GM23338 (cell line): ENCODE measurements at regions not wholly inside any gene's neighbourhood (a gene's known extent, or its start where the extent isn't known, plus 50 kb on each side); places are given as distances from the start of the nearest gene placed in this dataset.

Experiments used
- ATAC-seq: fragments of 200-7000 bp; cut with Tn5 transposase; 3 replicates; pipeline ENCODE4 v1.9.1; 2020
- DNase-seq: peaks from one replicate; pipeline ENCODE4 v3.0.0-alpha.2; 2015; ENCODE audit warnings: low spot score
- H2AFZ ChIP-seq: fragments of 200-600 bp; sonication (generic); 2 replicates; pipeline ENCODE4 v1.8.0; 2016; ENCODE audit warnings: antibody characterized with exemption, mild to moderate bottlenecking, moderate library complexity
- H3F3A ChIP-seq: fragments of 200-600 bp; sonication (generic); replicated peaks from 2 replicates; pipeline ENCODE4 v1.8.0; 2017; ENCODE audit warnings: antibody characterized with exemption, mixed run types, low read depth
- H3K27ac ChIP-seq: fragments of 200-600 bp; sonication (generic); 2 replicates; pipeline ENCODE4 v1.6.1; 2016; ENCODE audit warnings: low read depth
- H3K27me3 ChIP-seq: fragments of 200-600 bp; sonication (generic); 2 replicates; pipeline ENCODE4 v1.8.0; 2016; ENCODE audit warnings: mild to moderate bottlenecking, mixed run types, moderate library complexity; ENCODE audit not compliant: insufficient read depth
- H3K36me3 ChIP-seq: fragments of 200-600 bp; sonication (generic); 2 replicates; pipeline ENCODE4 v1.8.0; 2016; ENCODE audit warnings: mild to moderate bottlenecking; ENCODE audit not compliant: insufficient read depth
- H3K4me1 ChIP-seq: fragments of 200-600 bp; sonication (generic); 2 replicates; pipeline ENCODE4 v1.8.0; 2016; ENCODE audit warnings: mild to moderate bottlenecking, moderate library complexity; ENCODE audit not compliant: insufficient read depth
- H3K4me2 ChIP-seq: fragments of 200-600 bp; sonication (generic); 2 replicates; pipeline ENCODE4 v1.7.1; 2017; ENCODE audit warnings: mixed run types
- H3K4me3 ChIP-seq: fragments of 200-600 bp; sonication (generic); 2 replicates; pipeline ENCODE4 v1.6.1; 2016; ENCODE audit warnings: mixed run types
- H3K79me2 ChIP-seq: fragments of 200-600 bp; sonication (generic); replicated peaks from 2 replicates; pipeline ENCODE4 v1.8.0; 2017; ENCODE audit warnings: mild to moderate bottlenecking; ENCODE audit not compliant: insufficient read depth
- H3K9me2 ChIP-seq: fragments of 200-600 bp; sonication (generic); 2 replicates; pipeline ENCODE4 v1.8.0; 2017; ENCODE audit not compliant: insufficient read depth
- H4K20me1 ChIP-seq: fragments of 200-600 bp; sonication (generic); replicated peaks from 2 replicates; pipeline ENCODE4 v1.8.0; 2017; ENCODE audit warnings: mild to moderate bottlenecking; ENCODE audit not compliant: insufficient read depth
- H3K27ac Mint-ChIP-seq: 2 replicates; pipeline ENCODE4 v1.8.0; 2020; ENCODE audit warnings: inconsistent platforms, mild to moderate bottlenecking, moderate library complexity, mixed read lengths
- H3K27me3 Mint-ChIP-seq: 3 replicates; pipeline ENCODE4 v1.8.0; 2022; ENCODE audit warnings: low read depth, mild to moderate bottlenecking, moderate library complexity, mixed read lengths, inconsistent platforms; ENCODE audit not compliant: insufficient read depth, poor library complexity
- H3K36me3 Mint-ChIP-seq: 3 replicates; pipeline ENCODE4 v1.8.0; 2021; ENCODE audit warnings: low read depth, mild to moderate bottlenecking, inconsistent platforms, moderate library complexity, mixed read lengths
- H3K4me1 Mint-ChIP-seq: 3 replicates; pipeline ENCODE4 v1.8.0; 2020; ENCODE audit warnings: mild to moderate bottlenecking, inconsistent platforms, mixed read lengths
- H3K4me3 Mint-ChIP-seq: 3 replicates; pipeline ENCODE4 v1.8.0; 2021; ENCODE audit warnings: moderate library complexity, mild to moderate bottlenecking, inconsistent platforms, mixed read lengths
- H3K9me3 Mint-ChIP-seq: 3 replicates; pipeline ENCODE4 v1.8.0; 2020; ENCODE audit warnings: moderate library complexity, mild to moderate bottlenecking, inconsistent platforms, mixed read lengths
- CREB1 ChIP-seq: fragments of 250-450 bp; sonication (Bioruptor Pico); IDR thresholded peaks from 2 replicates; pipeline ENCODE4 v1.5.0; 2020; ENCODE audit warnings: low read depth, mild to moderate bottlenecking, moderate library complexity
- EZH2 ChIP-seq: fragments of 200-600 bp; sonication (generic); IDR thresholded peaks from one replicate; pipeline ENCODE4 v1.8.0; 2017; ENCODE audit warnings: antibody characterized with exemption, mild to moderate bottlenecking, low read depth; ENCODE audit not compliant: unreplicated experiment
- EZH2phosphoT487 ChIP-seq: fragments of 200-600 bp; sonication (generic); IDR thresholded peaks from one replicate; pipeline ENCODE4 v1.8.1; 2018; ENCODE audit warnings: antibody characterized with exemption; ENCODE audit not compliant: unreplicated experiment
- JUNB ChIP-seq: IDR thresholded peaks from one replicate; pipeline ENCODE4 v1.6.1; 2016; ENCODE audit warnings: antibody characterized with exemption; ENCODE audit not compliant: unreplicated experiment
- NANOG ChIP-seq: IDR thresholded peaks from 2 replicates; pipeline ENCODE4 v1.6.1; 2016; ENCODE audit warnings: antibody characterized with exemption, borderline replicate concordance
- POLR2AphosphoS5 ChIP-seq: IDR thresholded peaks from 2 replicates; pipeline ENCODE4 v1.6.1; 2016; ENCODE audit warnings: antibody characterized with exemption, low read depth
- STAT1 ChIP-seq: IDR thresholded peaks from one replicate; pipeline ENCODE4 v1.6.1; 2016; ENCODE audit warnings: antibody characterized with exemption; ENCODE audit not compliant: unreplicated experiment
- ZNF114 ChIP-seq: fragments of 250-450 bp; sonication (Bioruptor Pico); IDR thresholded peaks from 2 replicates; pipeline ENCODE4 v1.5.0; 2020; ENCODE audit warnings: mild to moderate bottlenecking, moderate library complexity
- ZNF331 ChIP-seq: fragments of 250-450 bp; sonication (Bioruptor Pico); IDR thresholded peaks from 2 replicates; pipeline ENCODE4 v1.5.0; 2020; ENCODE audit warnings: low read depth, mild to moderate bottlenecking, moderate library complexity
- TF ChIP-seq, protein P1 (sequence below): IDR thresholded peaks from 2 replicates; pipeline ENCODE4 v1.6.1; 2016; ENCODE audit warnings: antibody characterized with exemption
- TF ChIP-seq, protein P2 (sequence below), 2 experiments: fragments of 200-600 bp in 1 of 2; sonication (generic) in 1 of 2; conservative IDR thresholded peaks; 2 replicates each; pipeline versions ENCODE4 v1.5.1 to v1.6.1; 2016 to 2017; ENCODE audit warnings: antibody characterized with exemption in 2 of 2, low read depth in 2 of 2, mild to moderate bottlenecking in 2 of 2, moderate library complexity in 1 of 2
- TF ChIP-seq, protein P3 (sequence below): IDR thresholded peaks from one replicate; pipeline ENCODE4 v1.6.1; 2018; ENCODE audit warnings: antibody characterized with exemption; ENCODE audit not compliant: unreplicated experiment
- TF ChIP-seq, protein P4 (sequence below): fragments of 250-450 bp; sonication (Bioruptor Pico); IDR thresholded peaks from 2 replicates; pipeline ENCODE4 v1.5.0; 2020; ENCODE audit warnings: mild to moderate bottlenecking, moderate library complexity

DNA sequence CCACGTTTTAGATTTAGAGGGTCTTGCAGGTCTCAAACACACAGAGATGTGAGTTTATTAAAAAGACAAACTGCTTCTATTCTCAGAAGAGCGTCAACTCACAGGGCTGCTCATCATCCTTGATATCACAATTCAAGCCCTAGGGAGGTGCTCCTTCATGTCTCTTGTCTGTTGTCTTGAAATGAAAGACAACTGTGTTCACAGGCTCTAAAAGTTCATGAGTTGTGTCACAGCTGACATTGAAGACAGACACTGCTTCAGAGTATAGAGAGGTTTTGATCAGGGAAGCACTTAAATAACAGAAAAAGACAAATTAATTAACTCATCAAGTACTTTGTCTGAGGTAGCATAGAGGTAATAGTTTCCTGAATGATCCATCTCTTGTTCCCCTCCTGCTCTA is 1917.6 kb upstream of the WWC1 start:
- Histone ChIP-seq H4K20me1 (no peaks in the 10 kb centered on the region), H3K4me2 (no peak overlapping the region), H3K4me3 (no peak overlapping the region), H3K9me2 (no peaks in the 10 kb centered on the region), H3F3A (no peaks in the 10 kb centered on the region), H3K27me3 (peaks cover 26% of the 10 kb centered on the region), H3K79me2 (no peaks in the 10 kb centered on the region), H3K27ac (no peak overlapping the region), H3K36me3 (no peaks in the 10 kb centered on the region), H3K4me1 (peaks cover 11% of the 10 kb centered on the region), H2AFZ (no peak overlapping the region)
- H3K27ac Mint-ChIP-seq: no peak overlapping the region
- peaks cover 7% of the 10 kb centered on the region; the same call in 2 of the 3 replicates for H3K4me1 Mint-ChIP-seq
- DNase-seq (no peak), ATAC-seq (no peak)
- H3K4me3 Mint-ChIP-seq: no peak overlapping the region
- H3K9me3 Mint-ChIP-seq: peaks cover 12% of the 10 kb centered on the region
- TF ChIP-seq, protein P1, sequence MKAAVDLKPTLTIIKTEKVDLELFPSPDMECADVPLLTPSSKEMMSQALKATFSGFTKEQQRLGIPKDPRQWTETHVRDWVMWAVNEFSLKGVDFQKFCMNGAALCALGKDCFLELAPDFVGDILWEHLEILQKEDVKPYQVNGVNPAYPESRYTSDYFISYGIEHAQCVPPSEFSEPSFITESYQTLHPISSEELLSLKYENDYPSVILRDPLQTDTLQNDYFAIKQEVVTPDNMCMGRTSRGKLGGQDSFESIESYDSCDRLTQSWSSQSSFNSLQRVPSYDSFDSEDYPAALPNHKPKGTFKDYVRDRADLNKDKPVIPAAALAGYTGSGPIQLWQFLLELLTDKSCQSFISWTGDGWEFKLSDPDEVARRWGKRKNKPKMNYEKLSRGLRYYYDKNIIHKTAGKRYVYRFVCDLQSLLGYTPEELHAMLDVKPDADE: no peak
- TF ChIP-seq, protein P2, sequence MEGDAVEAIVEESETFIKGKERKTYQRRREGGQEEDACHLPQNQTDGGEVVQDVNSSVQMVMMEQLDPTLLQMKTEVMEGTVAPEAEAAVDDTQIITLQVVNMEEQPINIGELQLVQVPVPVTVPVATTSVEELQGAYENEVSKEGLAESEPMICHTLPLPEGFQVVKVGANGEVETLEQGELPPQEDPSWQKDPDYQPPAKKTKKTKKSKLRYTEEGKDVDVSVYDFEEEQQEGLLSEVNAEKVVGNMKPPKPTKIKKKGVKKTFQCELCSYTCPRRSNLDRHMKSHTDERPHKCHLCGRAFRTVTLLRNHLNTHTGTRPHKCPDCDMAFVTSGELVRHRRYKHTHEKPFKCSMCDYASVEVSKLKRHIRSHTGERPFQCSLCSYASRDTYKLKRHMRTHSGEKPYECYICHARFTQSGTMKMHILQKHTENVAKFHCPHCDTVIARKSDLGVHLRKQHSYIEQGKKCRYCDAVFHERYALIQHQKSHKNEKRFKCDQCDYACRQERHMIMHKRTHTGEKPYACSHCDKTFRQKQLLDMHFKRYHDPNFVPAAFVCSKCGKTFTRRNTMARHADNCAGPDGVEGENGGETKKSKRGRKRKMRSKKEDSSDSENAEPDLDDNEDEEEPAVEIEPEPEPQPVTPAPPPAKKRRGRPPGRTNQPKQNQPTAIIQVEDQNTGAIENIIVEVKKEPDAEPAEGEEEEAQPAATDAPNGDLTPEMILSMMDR (conservative IDR thresholded peaks at IDR 0.05; ENCODE audit: low read depth in 2 of 2): no peak
- TF ChIP-seq ZNF331 (CRISPR knock-in tag) (no peak), EZH2 (no peak), POLR2AphosphoS5 (no peak), JUNB (no peak), EZH2phosphoT487 (no peak), ZNF114 (CRISPR knock-in tag) (no peak), CREB1 (no peak), NANOG (no peak), STAT1 (no peak)
- TF ChIP-seq, protein P3, sequence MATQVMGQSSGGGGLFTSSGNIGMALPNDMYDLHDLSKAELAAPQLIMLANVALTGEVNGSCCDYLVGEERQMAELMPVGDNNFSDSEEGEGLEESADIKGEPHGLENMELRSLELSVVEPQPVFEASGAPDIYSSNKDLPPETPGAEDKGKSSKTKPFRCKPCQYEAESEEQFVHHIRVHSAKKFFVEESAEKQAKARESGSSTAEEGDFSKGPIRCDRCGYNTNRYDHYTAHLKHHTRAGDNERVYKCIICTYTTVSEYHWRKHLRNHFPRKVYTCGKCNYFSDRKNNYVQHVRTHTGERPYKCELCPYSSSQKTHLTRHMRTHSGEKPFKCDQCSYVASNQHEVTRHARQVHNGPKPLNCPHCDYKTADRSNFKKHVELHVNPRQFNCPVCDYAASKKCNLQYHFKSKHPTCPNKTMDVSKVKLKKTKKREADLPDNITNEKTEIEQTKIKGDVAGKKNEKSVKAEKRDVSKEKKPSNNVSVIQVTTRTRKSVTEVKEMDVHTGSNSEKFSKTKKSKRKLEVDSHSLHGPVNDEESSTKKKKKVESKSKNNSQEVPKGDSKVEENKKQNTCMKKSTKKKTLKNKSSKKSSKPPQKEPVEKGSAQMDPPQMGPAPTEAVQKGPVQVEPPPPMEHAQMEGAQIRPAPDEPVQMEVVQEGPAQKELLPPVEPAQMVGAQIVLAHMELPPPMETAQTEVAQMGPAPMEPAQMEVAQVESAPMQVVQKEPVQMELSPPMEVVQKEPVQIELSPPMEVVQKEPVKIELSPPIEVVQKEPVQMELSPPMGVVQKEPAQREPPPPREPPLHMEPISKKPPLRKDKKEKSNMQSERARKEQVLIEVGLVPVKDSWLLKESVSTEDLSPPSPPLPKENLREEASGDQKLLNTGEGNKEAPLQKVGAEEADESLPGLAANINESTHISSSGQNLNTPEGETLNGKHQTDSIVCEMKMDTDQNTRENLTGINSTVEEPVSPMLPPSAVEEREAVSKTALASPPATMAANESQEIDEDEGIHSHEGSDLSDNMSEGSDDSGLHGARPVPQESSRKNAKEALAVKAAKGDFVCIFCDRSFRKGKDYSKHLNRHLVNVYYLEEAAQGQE: no peak
- TF ChIP-seq, protein P4, sequence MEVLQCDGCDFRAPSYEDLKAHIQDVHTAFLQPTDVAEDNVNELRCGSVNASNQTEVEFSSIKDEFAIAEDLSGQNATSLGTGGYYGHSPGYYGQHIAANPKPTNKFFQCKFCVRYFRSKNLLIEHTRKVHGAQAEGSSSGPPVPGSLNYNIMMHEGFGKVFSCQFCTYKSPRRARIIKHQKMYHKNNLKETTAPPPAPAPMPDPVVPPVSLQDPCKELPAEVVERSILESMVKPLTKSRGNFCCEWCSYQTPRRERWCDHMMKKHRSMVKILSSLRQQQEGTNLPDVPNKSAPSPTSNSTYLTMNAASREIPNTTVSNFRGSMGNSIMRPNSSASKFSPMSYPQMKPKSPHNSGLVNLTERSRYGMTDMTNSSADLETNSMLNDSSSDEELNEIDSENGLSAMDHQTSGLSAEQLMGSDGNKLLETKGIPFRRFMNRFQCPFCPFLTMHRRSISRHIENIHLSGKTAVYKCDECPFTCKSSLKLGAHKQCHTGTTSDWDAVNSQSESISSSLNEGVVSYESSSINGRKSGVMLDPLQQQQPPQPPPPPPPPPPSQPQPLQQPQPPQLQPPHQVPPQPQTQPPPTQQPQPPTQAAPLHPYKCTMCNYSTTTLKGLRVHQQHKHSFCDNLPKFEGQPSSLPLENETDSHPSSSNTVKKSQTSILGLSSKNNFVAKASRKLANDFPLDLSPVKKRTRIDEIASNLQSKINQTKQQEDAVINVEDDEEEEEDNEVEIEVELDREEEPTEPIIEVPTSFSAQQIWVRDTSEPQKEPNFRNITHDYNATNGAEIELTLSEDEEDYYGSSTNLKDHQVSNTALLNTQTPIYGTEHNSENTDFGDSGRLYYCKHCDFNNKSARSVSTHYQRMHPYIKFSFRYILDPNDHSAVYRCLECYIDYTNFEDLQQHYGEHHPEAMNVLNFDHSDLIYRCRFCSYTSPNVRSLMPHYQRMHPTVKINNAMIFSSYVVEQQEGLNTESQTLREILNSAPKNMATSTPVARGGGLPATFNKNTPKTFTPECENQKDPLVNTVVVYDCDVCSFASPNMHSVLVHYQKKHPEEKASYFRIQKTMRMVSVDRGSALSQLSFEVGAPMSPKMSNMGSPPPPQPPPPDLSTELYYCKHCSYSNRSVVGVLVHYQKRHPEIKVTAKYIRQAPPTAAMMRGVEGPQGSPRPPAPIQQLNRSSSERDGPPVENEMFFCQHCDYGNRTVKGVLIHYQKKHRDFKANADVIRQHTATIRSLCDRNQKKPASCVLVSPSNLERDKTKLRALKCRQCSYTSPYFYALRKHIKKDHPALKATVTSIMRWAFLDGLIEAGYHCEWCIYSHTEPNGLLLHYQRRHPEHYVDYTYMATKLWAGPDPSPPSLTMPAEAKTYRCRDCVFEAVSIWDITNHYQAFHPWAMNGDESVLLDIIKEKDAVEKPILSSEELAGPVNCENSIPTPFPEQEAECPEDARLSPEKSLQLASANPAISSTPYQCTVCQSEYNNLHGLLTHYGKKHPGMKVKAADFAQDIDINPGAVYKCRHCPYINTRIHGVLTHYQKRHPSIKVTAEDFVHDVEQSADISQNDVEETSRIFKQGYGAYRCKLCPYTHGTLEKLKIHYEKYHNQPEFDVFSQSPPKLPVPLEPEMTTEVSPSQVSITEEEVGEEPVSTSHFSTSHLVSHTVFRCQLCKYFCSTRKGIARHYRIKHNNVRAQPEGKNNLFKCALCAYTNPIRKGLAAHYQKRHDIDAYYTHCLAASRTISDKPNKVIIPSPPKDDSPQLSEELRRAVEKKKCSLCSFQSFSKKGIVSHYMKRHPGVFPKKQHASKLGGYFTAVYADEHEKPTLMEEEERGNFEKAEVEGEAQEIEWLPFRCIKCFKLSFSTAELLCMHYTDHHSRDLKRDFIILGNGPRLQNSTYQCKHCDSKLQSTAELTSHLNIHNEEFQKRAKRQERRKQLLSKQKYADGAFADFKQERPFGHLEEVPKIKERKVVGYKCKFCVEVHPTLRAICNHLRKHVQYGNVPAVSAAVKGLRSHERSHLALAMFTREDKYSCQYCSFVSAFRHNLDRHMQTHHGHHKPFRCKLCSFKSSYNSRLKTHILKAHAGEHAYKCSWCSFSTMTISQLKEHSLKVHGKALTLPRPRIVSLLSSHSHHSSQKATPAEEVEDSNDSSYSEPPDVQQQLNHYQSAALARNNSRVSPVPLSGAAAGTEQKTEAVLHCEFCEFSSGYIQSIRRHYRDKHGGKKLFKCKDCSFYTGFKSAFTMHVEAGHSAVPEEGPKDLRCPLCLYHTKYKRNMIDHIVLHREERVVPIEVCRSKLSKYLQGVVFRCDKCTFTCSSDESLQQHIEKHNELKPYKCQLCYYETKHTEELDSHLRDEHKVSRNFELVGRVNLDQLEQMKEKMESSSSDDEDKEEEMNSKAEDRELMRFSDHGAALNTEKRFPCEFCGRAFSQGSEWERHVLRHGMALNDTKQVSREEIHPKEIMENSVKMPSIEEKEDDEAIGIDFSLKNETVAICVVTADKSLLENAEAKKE: no peak
- peaks cover 13% of the 10 kb centered on the region; the same call in 2 of the 3 replicates for H3K36me3 Mint-ChIP-seq
- no peaks in the 10 kb centered on the region for H3K27me3 Mint-ChIP-seq
